ENCODE measurements at regions not wholly inside any gene's neighbourhood (a gene's known extent, or its start where the extent isn't known, plus 50 kb on each side); places are given as distances from the start of the nearest gene placed in this dataset.

- TF ChIP-seq, protein P1, sequence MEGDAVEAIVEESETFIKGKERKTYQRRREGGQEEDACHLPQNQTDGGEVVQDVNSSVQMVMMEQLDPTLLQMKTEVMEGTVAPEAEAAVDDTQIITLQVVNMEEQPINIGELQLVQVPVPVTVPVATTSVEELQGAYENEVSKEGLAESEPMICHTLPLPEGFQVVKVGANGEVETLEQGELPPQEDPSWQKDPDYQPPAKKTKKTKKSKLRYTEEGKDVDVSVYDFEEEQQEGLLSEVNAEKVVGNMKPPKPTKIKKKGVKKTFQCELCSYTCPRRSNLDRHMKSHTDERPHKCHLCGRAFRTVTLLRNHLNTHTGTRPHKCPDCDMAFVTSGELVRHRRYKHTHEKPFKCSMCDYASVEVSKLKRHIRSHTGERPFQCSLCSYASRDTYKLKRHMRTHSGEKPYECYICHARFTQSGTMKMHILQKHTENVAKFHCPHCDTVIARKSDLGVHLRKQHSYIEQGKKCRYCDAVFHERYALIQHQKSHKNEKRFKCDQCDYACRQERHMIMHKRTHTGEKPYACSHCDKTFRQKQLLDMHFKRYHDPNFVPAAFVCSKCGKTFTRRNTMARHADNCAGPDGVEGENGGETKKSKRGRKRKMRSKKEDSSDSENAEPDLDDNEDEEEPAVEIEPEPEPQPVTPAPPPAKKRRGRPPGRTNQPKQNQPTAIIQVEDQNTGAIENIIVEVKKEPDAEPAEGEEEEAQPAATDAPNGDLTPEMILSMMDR (conservative IDR thresholded peaks at IDR 0.05; ENCODE audit: low read length), result no peak
- TF ChIP-seq EZH2phosphoT487 (IDR thresholded peaks at IDR 0.05; ENCODE audit: borderline replicate concordance), result no peak
Measured at GRCh38 chr11:128308794-128309193, 278.6 kb downstream of the ETS1 start.
